ENCODE measurements at regions not wholly inside any gene's neighbourhood (a gene's known extent, or its start where the extent isn't known, plus 50 kb on each side); places are given as distances from the start of the nearest gene placed in this dataset.
"Not testable (repeated sequence)": the region's sequence is repeated elsewhere in the genome, so short reads cannot be mapped to it uniquely, and the experiment has no call there.

DNA sequence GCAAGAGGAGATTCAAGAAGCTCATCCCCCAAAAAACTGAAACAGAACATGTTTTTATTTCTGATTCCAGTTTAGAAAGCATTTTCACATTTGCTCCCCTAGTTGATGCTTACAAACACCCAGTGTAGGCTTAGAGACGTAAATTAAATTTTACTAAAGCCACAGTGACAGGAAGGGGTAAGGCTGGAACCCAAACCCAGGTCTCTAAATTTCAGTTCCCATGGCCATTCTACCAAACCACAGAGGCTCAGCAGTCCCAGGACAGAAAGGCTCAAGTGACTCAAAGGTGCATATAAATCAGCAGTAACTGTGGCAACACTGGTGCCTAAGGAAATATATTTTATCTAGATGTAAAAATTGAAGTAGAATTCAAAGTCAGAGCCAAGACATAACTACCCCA lies 128.7 kb downstream of the CEP120 start:
- no peak for DNase-seq (ENCODE audit: low spot score)

GRCh38 chr5:123289210-123289609 lies 134.0 kb downstream of the CEP120 start:
- no peak for DNase-seq (ENCODE audit: low spot score)

DNA sequence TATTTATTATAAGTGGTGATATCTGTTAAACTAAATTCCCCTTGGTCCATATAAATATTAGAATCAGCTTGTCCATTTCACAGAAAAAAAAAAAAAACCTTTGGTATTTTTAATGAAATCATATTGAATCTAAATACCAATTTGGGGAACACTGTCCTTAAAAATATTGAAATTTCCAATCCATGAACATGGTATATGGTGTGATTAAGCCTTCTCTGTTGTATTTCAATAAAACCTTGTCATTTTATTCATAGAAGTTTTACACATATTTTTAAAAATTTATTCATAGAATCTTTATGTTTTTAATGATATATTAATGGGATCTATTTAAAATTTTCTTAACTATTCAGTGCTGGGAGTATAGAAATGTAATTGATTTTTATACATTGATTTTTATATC lies 135.3 kb downstream of the CEP120 start:
- DNase-seq (ENCODE audit: low spot score): no peak

- no peak for DNase-seq (ENCODE audit: low spot score)
Observed at GRCh38 chr5:123286891-123287290, 136.3 kb downstream of the CEP120 start.

DNA sequence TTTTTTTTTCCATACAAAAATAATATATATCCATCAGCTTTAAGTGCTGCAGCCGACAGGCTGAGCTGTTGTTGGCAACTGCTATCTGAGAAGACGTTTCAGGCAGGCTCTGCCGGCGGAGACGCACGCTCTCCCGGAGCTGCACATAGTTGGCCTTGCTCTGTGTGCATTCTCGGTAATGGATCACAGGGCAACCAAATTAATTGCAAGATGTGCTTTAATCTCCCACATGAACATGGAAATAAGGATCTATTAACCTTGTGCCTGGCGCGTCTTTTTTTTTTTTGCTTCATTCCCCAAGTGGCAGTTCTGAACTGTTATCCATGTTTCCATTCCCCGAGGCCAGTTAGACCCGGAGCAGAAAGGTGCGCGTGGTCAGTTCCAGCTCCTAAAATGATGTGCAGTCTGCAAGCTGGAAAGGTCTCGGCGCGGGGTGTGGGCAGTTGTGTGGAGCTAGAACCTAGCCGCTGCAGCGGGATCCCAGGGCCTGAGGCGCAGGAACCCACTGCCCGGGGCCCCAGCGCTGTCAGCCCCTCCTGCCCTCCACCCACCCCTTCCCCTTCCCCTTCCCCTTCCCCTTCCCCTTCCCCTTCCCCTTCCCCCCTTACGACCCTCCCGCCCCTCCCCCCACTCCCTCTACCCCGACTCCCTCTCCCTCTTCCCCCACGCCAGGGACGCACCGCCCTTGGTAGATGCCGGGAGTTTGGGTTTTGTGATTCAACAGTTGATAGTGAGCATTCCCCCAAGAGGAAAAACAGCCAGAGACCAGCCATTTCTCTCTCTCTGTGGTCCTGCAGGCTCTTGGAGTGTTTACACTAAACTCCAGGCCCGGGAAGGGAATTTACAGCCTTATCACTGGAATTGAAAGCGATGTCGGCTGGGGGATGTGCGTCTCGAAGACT lies 137.8 kb downstream of the CEP120 start:
- DNase-seq (ENCODE audit: low spot score): peak; percentile 60

DNA sequence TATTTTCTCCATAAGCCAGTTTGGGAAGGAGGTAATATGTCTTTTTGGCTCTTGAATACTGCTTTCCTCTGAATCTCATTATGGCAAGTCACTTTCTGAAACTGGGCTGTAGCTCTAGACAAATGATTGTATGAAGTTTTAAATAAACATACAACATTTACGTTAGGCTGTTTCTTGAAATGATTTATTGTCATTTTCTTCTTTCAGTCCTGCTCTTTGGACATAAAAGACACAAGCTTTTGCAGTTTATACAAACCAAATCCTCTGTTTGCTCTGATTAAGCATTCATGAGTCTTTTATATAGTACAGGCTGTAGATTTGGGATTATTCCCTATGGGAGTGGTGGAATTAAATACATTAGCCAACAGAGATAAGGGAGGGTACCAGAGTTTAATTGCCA lies 139.7 kb downstream of the CEP120 start:
- no peak for DNase-seq (ENCODE audit: low spot score)

GRCh38 chr5:123283031-123283430 lies 140.2 kb downstream of the CEP120 start:
- no peak for DNase-seq (ENCODE audit: low spot score)

GRCh38 chr5:123282444-123282843 lies 140.8 kb downstream of the CEP120 start:
- no peak for DNase-seq (ENCODE audit: low spot score)

DNA sequence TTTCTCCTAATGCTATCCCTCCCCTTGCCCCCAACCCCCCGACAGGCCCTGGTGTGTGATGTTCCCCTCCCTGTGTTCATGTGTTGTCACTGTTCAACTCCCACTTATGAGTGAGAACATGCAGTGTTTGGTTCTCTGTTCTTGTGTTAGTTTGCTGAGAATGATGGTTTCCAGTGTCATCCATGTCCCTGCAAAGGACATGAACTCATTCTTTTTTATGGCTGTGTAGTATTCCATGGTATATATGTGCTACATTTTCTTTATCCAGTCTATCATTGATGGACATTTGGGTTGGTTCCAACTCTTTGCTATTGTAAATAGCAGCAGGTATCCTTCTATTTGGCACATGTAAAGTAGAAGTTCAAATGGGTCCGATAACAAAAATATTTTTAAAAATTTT lies 142.3 kb downstream of the CEP120 start:
- not testable (repeated sequence) for DNase-seq (ENCODE audit: low spot score)

- no peak for DNase-seq (ENCODE audit: low spot score)
Observed at GRCh38 chr5:123279136-123279535, 144.1 kb downstream of the CEP120 start.

DNA sequence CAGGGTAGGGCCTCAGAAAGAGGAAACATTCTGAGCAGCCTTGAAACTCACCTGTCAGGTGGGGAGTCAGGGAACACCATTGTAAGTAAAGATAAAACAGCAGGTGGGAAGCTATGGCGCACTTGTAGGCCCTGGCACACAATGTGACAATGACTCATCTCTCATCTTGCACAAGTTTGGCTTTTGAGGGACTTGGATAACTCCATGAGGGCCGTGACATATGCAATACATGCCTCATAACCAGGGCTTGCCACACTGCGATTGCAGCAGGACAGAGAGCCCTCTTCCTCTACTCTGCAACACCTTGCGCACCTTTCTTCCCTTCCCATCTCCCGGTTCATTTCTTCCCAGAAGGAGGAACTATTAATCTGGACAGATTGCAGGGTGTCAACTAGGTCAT lies 144.9 kb downstream of the CEP120 start:
- DNase-seq (ENCODE audit: low spot score): no peak

DNA sequence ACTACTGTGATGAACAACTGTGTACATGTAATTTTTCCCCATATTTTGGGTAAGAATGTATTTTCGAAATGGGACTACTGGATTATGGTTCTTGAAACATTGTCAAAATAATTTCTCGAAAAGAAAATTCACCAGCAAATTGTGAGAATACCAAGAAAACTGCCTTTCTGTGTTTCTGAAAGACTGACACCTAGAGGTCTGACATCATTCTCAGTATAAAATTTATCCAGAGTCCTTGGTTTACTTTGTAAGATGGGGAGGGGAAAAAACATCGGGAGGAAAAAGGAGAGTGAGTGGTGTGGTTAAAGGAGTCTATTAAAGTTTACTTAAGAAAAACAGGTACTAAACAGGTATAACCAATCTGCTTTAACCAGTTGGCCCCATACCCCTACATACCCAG lies 149.2 kb downstream of the CEP120 start:
- no peak for DNase-seq (ENCODE audit: low spot score)

DNA sequence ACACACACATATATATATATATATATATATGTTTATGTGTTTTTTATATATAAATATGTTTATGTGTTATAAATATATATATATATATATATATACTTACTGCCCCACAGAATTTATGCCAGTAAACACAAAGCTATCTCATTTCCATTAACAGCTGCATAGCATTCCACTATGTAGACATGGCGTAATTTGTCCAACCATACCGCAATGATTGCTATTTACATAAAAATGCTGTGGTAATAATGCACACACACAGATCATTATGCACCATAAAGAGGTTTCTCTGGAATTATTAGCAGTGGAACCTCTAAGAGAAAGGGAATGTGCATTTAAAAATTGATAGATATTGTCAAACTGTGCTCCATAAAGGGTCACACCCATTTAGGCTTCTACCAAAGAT lies 150.1 kb downstream of the CEP120 start:
- no peak for DNase-seq (ENCODE audit: low spot score)

DNA sequence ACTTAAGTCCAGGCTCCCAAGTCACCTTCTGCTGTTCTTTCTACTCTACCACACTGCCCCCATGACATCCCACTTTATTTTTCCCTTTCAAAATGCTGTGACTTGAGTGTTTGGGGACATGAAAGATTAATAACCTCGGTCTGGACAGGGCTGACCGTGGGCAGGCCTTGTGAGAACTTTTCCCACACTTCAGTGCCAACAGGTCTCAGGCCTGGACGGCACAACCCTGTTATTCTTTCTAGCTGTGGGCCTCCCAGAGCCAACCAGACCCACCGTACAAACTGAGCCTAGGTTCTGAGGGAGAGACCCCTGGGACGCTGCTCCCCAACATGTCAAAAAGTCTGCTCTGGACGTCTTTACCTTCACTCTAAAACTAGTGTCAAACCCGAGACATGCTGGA lies 153.4 kb downstream of the CEP120 start:
- DNase-seq (ENCODE audit: low spot score): no peak

DNA sequence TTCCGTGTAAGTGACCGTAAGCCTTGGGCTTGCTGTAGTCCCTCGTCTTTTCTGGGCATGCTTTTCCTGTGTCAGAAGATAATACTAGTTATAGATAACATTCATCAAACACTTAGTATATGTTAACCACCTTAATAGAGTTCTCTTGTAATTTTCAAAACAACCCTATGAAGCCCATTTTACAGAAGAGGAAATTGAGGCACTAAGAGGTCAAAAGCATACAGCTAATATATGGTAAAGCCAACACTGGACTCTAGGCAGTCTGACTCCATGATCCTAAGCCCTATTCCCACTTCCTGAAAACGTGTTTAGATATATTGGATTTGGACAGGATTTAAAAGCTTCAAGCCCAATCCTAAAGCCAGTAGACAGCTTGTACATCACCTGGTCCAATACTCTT lies 153.8 kb downstream of the CEP120 start:
- DNase-seq (ENCODE audit: low spot score): no peak

GRCh38 chr5:123266365-123266764 lies 156.8 kb downstream of the CEP120 start:
- DNase-seq (ENCODE audit: low spot score): no peak

- DNase-seq (ENCODE audit: low spot score): no peak
Observed at GRCh38 chr5:123265551-123265950, 157.7 kb downstream of the CEP120 start.

DNA sequence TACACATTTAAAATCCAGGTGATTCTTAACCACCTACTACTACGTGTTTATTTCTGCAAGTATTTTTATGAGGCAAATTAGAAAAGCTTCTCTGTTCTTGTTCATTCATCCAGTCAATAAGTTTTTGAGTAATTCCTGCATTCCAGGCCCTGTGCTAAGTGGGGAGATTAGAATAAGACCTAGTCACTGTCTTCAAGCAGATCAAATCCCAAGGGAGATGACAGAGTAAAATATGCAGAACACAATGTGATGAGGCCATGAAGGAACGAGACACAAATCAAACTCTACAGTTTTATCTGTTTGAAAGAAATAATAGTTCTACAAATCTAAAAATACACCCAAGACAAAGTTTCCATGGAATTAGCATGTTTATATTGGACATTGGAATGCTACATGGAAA lies 158.8 kb downstream of the CEP120 start:
- no peak for DNase-seq (ENCODE audit: low spot score)

GRCh38 chr5:123263859-123264258 lies 159.3 kb downstream of the CEP120 start:
- no peak for DNase-seq (ENCODE audit: low spot score)

DNA sequence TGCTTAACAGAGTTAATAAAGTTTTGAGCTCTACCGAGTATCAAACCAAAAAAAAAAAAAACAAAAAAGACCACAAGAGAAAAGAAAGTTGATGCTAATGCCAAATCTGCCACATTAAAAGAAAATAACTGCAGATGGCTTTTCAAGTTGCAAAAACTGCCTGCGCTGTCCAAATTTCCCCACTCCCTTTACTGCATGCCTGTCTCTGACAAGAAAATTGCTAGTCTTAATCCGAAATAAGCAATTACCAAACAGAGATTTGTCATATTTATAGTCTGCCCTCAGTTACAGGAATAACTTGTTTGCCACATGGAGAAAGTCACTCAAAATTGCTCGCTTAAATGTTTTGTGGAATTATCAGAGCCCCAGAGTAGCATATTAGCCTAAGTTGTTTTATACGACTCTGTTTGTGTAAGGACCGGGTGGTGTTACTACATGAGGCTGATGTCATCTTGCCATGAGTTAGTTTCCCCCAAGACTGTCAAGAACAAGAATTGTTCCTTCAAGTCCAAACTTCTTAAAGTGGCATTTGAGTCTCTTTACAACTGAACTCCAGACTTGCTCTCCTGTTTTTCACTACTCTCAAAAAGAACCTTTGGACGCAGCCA lies 160.9 kb downstream of the CEP120 start:
- no peak for DNase-seq (ENCODE audit: low spot score)

GRCh38 chr5:123261752-123262151 lies 161.5 kb downstream of the CEP120 start:
- no peak for DNase-seq (ENCODE audit: low spot score)

DNA sequence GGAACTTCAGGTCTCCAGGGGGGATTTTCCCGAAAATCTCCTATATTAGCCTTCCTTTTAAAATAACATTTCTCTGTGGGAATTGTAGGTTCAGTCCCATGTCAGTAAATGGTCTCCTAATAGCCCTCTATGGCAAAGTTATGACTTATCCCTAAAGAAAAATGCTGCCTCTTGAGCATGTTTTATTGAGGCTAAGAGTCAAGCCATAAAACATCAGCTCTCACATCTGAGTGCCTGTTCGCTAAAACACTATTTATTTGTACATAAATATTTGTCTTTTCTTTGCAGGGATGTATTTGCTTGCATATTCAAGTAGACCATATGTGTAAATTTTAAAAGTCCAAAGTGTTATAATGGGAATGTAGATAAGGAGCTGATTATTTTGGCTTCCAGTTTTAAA lies 160.4 kb downstream of the PRDM6 start:
- DNase-seq (ENCODE audit: low spot score): no peak

DNA sequence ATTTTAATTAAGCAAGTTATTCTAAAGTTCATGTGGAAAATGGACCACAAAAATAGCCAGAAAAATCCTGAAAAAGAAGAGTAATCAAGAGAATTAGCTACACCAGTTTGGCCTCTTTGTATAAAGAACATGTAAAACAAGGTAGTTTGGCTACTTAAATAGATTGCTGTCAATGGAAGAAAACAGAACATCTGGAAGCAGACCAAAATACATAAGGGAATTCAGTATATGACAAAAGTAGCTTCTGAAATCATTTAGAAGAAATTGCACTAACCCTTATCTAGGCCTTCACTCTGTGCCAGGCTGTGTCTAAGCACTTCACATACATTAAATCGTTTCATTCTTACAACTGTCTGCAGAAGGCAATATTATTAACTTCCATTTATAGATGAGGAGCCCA lies 156.6 kb downstream of the PRDM6 start:
- DNase-seq (ENCODE audit: low spot score): no peak

DNA sequence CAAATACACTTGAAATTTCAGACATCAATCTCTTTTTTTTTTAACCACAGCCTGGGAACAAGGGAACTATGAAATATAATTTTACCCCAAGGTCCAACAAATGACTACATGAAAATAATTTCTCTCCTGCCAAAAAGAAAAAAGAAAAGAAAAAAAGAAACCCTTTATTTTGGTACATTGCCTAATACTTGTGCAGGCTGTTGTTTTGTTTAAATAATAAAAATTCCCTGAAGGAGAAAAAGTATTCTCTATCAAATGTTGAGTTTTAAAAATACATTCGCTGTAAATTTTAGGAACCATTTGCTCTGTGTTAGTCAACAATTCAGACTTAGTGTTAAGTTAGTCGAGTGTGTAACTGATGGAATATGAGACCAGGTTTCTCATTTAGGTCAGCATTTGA lies 155.4 kb downstream of the PRDM6 start:
- no peak for DNase-seq (ENCODE audit: low spot score)

Measured in ecto neural progenitor cell (in vitro differentiated cells).